Left renal cortex interstitium (tissue), 4 donors: ENCODE measurements at regions not wholly inside any gene's neighbourhood (a gene's known extent, or its start where the extent isn't known, plus 50 kb on each side); places are given as distances from the start of the nearest gene placed in this dataset.

Experiments used
- DNase-seq, 4 donors: peaks; one replicate each; pipeline ENCODE4 v3.0.0-alpha.2; 2013; ENCODE audit warnings: low read depth in 4 of 4, low spot score in 2 of 4, missing footprints in 1 of 4

- DNase-seq = no peak
Measured at GRCh38 chr2:20132990-20133535, 81.6 kb upstream of the LAPTM4A start.

GRCh38 chr2:20130821-20131645 lies 79.6 kb upstream of the LAPTM4A start:
- no peak for DNase-seq

- DNase-seq = no peak
Measured at GRCh38 chr2:20130160-20130560, 78.7 kb upstream of the LAPTM4A start.

GRCh38 chr2:20129331-20130159 lies 78.1 kb upstream of the LAPTM4A start:
- no peak for DNase-seq

GRCh38 chr2:20128506-20129330 lies 77.3 kb upstream of the LAPTM4A start:
- DNase-seq = no peak

GRCh38 chr2:20126469-20126868 lies 75.0 kb upstream of the LAPTM4A start:
- DNase-seq = no peak

- DNase-seq = no peak
Measured at GRCh38 chr2:20126040-20126439, 74.6 kb upstream of the LAPTM4A start.

GRCh38 chr2:20125616-20126015 lies 74.2 kb upstream of the LAPTM4A start:
- DNase-seq = no peak

GRCh38 chr2:20125164-20125563 lies 73.7 kb upstream of the LAPTM4A start:
- no peak for DNase-seq

GRCh38 chr2:20123871-20124594 lies 72.6 kb upstream of the LAPTM4A start:
- DNase-seq = no peak

- DNase-seq = no peak
Measured at GRCh38 chr2:20122864-20123263, 71.4 kb upstream of the LAPTM4A start.

GRCh38 chr2:20120569-20121416 lies 69.4 kb upstream of the LAPTM4A start:
- no peak for DNase-seq

- DNase-seq = no peak
Measured at GRCh38 chr2:20118051-20118450, 66.6 kb upstream of the LAPTM4A start.

GRCh38 chr2:20115902-20116301 lies 64.5 kb upstream of the LAPTM4A start:
- no peak for DNase-seq

- no peak for DNase-seq
Measured at GRCh38 chr2:20115374-20115773, 63.9 kb upstream of the LAPTM4A start.

GRCh38 chr2:20113986-20114938 lies 62.8 kb upstream of the LAPTM4A start:
- no peak for DNase-seq

- DNase-seq = no peak
Measured at GRCh38 chr2:20113004-20113796, 61.8 kb upstream of the LAPTM4A start.
